NOMO-1 treated with dmso at 0.1 percent for 144 hours (cell line): ENCODE measurements at regions not wholly inside any gene's neighbourhood (a gene's known extent, or its start where the extent isn't known, plus 50 kb on each side); places are given as distances from the start of the nearest gene placed in this dataset.

Experiments used
- DNase-seq: peaks from one replicate; lab custom pipeline; 2025; ENCODE audit not compliant: unreplicated experiment; lab: John Stamatoyannopoulos, UW

- no peak for DNase-seq
These were observed 448.3 kb upstream of the SLIT2 start for GRCh38 chr4:19803406-19803805.

- DNase-seq, result no peak
These were observed 457.9 kb upstream of the SLIT2 start for GRCh38 chr4:19793831-19794230.

GRCh38 chr4:19791422-19792123 is 460.1 kb upstream of the SLIT2 start:
- no peak for DNase-seq

GRCh38 chr4:19786616-19787015 is 465.1 kb upstream of the SLIT2 start:
- no peak for DNase-seq

GRCh38 chr4:19783667-19784223 is 468.0 kb upstream of the SLIT2 start:
- DNase-seq, result no peak

- no peak for DNase-seq
These were observed 470.8 kb upstream of the SLIT2 start for GRCh38 chr4:19780871-19781270.

- DNase-seq, result no peak
These were observed 474.8 kb upstream of the SLIT2 start for GRCh38 chr4:19776929-19777328.

GRCh38 chr4:19776021-19776459 is 475.7 kb upstream of the SLIT2 start:
- DNase-seq, result no peak

GRCh38 chr4:19774690-19775256 is 476.9 kb upstream of the SLIT2 start:
- no peak for DNase-seq

- no peak for DNase-seq
These were observed 479.1 kb upstream of the SLIT2 start for GRCh38 chr4:19772581-19772980.

- DNase-seq, result peak; percentile 19
These were observed 495.0 kb upstream of the SLIT2 start for GRCh38 chr4:19756661-19757060.

- DNase-seq, result no peak
These were observed 499.1 kb upstream of the SLIT2 start for GRCh38 chr4:19752599-19752998.

- no peak for DNase-seq
These were observed 502.9 kb upstream of the SLIT2 start for GRCh38 chr4:19748519-19749479.

- no peak for DNase-seq
These were observed 505.3 kb upstream of the SLIT2 start for GRCh38 chr4:19746377-19746776.

GRCh38 chr4:19743115-19743638 is 508.5 kb upstream of the SLIT2 start:
- DNase-seq, result no peak

- DNase-seq, result no peak
These were observed 512.5 kb upstream of the SLIT2 start for GRCh38 chr4:19739101-19739651.

- DNase-seq, result no peak
These were observed 514.5 kb upstream of the SLIT2 start for GRCh38 chr4:19736968-19737756.

- DNase-seq, result no peak
These were observed 516.7 kb upstream of the SLIT2 start for GRCh38 chr4:19735012-19735411.

GRCh38 chr4:19729886-19730651 is 521.6 kb upstream of the SLIT2 start:
- DNase-seq, result peak; percentile 49
